ENCODE measurements at regions not wholly inside any gene's neighbourhood (a gene's known extent, or its start where the extent isn't known, plus 50 kb on each side); places are given as distances from the start of the nearest gene placed in this dataset.

DNA sequence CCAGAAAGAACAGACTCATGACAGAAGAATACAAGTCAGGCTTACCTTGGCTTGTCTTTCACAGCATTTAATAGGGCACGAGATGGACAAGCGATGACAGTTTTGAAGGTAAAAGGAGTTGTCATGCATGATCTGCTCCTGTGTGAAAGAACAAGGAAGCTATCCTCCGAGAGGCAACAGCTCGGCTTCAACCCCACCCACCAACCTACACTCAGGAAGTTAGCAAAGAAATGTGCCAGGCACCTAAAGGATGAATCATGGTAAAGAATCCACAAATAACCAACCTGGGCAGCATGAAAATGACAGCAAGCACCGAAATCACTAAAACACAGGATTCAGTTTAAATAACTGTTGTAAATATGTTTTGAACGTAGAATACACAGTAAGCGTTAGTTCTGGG is 700.2 kb downstream of the TYW1 start:
- DNase-seq (ENCODE audit: low spot score): no peak
- Mint-ChIP-seq H3K27ac (no peak overlapping the region), H3K4me3 (no peak overlapping the region), H3K9me3 (peaks cover 94% of the 10 kb centered on the region), H3K4me1 (no peaks in the 10 kb centered on the region), H3K36me3 (ENCODE audit: low read depth) (peaks cover 49% of the 10 kb centered on the region), H3K27me3 (ENCODE audit: insufficient read depth, low read depth, poor library complexity) (peaks cover 3% of the 10 kb centered on the region)
- H3K27me3 ChIP-seq (ENCODE audit: insufficient read depth): no peaks in the 10 kb centered on the region
- H3F3A ChIP-seq (replicated peaks; ENCODE audit: low read depth): no peaks in the 10 kb centered on the region
- TF ChIP-seq CTCF (conservative IDR thresholded peaks at IDR 0.05; ENCODE audit: low read depth in 2 of 2): no peak
- no peak for TF ChIP-seq STAT1 (IDR thresholded peaks at IDR 0.05; ENCODE audit: unreplicated experiment)
- TF ChIP-seq REST (IDR thresholded peaks at IDR 0.05; ENCODE audit: unreplicated experiment): no peak
- TF ChIP-seq NANOG (IDR thresholded peaks at IDR 0.05; ENCODE audit: borderline replicate concordance): no peak
- TF ChIP-seq JUNB (IDR thresholded peaks at IDR 0.05; ENCODE audit: unreplicated experiment): no peak
- TF ChIP-seq POLR2AphosphoS5 (IDR thresholded peaks at IDR 0.05; ENCODE audit: low read depth): no peak
- TF ChIP-seq EZH2 (IDR thresholded peaks at IDR 0.05; ENCODE audit: low read depth, unreplicated experiment): no peak
- no peak for TF ChIP-seq ZNF331 (CRISPR knock-in tag; IDR thresholded peaks at IDR 0.05; ENCODE audit: low read depth)
- TF ChIP-seq ETS1 (IDR thresholded peaks at IDR 0.05): no peak
- TF ChIP-seq ZNF114 (CRISPR knock-in tag; IDR thresholded peaks at IDR 0.05): no peak
- TF ChIP-seq, protein P1, sequence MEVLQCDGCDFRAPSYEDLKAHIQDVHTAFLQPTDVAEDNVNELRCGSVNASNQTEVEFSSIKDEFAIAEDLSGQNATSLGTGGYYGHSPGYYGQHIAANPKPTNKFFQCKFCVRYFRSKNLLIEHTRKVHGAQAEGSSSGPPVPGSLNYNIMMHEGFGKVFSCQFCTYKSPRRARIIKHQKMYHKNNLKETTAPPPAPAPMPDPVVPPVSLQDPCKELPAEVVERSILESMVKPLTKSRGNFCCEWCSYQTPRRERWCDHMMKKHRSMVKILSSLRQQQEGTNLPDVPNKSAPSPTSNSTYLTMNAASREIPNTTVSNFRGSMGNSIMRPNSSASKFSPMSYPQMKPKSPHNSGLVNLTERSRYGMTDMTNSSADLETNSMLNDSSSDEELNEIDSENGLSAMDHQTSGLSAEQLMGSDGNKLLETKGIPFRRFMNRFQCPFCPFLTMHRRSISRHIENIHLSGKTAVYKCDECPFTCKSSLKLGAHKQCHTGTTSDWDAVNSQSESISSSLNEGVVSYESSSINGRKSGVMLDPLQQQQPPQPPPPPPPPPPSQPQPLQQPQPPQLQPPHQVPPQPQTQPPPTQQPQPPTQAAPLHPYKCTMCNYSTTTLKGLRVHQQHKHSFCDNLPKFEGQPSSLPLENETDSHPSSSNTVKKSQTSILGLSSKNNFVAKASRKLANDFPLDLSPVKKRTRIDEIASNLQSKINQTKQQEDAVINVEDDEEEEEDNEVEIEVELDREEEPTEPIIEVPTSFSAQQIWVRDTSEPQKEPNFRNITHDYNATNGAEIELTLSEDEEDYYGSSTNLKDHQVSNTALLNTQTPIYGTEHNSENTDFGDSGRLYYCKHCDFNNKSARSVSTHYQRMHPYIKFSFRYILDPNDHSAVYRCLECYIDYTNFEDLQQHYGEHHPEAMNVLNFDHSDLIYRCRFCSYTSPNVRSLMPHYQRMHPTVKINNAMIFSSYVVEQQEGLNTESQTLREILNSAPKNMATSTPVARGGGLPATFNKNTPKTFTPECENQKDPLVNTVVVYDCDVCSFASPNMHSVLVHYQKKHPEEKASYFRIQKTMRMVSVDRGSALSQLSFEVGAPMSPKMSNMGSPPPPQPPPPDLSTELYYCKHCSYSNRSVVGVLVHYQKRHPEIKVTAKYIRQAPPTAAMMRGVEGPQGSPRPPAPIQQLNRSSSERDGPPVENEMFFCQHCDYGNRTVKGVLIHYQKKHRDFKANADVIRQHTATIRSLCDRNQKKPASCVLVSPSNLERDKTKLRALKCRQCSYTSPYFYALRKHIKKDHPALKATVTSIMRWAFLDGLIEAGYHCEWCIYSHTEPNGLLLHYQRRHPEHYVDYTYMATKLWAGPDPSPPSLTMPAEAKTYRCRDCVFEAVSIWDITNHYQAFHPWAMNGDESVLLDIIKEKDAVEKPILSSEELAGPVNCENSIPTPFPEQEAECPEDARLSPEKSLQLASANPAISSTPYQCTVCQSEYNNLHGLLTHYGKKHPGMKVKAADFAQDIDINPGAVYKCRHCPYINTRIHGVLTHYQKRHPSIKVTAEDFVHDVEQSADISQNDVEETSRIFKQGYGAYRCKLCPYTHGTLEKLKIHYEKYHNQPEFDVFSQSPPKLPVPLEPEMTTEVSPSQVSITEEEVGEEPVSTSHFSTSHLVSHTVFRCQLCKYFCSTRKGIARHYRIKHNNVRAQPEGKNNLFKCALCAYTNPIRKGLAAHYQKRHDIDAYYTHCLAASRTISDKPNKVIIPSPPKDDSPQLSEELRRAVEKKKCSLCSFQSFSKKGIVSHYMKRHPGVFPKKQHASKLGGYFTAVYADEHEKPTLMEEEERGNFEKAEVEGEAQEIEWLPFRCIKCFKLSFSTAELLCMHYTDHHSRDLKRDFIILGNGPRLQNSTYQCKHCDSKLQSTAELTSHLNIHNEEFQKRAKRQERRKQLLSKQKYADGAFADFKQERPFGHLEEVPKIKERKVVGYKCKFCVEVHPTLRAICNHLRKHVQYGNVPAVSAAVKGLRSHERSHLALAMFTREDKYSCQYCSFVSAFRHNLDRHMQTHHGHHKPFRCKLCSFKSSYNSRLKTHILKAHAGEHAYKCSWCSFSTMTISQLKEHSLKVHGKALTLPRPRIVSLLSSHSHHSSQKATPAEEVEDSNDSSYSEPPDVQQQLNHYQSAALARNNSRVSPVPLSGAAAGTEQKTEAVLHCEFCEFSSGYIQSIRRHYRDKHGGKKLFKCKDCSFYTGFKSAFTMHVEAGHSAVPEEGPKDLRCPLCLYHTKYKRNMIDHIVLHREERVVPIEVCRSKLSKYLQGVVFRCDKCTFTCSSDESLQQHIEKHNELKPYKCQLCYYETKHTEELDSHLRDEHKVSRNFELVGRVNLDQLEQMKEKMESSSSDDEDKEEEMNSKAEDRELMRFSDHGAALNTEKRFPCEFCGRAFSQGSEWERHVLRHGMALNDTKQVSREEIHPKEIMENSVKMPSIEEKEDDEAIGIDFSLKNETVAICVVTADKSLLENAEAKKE (CRISPR knock-in tag; IDR thresholded peaks at IDR 0.05): no peak
- no peak for TF ChIP-seq EZH2phosphoT487 (IDR thresholded peaks at IDR 0.05; ENCODE audit: unreplicated experiment)
- no peak for TF ChIP-seq CREB1 (CRISPR knock-in tag; IDR thresholded peaks at IDR 0.05; ENCODE audit: low read depth)
- no peaks in the 10 kb centered on the region for H3K79me2 ChIP-seq (replicated peaks; ENCODE audit: insufficient read depth)
- ATAC-seq: no peak
- no peak overlapping the region for H3K4me3 ChIP-seq
- H3K36me3 ChIP-seq (ENCODE audit: insufficient read depth): no peaks in the 10 kb centered on the region; the same call in 1 of the 2 replicates
- no peak overlapping the region for H2AFZ ChIP-seq
- no peak overlapping the region for H3K27ac ChIP-seq (ENCODE audit: low read depth)
- H3K4me2 ChIP-seq: no peak overlapping the region
- no peaks in the 10 kb centered on the region for H3K4me1 ChIP-seq (ENCODE audit: insufficient read depth)
- no peaks in the 10 kb centered on the region for H4K20me1 ChIP-seq (replicated peaks; ENCODE audit: insufficient read depth)
- no peaks in the 10 kb centered on the region for H3K9me2 ChIP-seq (ENCODE audit: insufficient read depth)
